HCT116 (cell line): ENCODE measurements at regions not wholly inside any gene's neighbourhood (a gene's known extent, or its start where the extent isn't known, plus 50 kb on each side); places are given as distances from the start of the nearest gene placed in this dataset.

ENCODE experiments used
- ATAC-seq: fragments of 200-7000 bp; cut with Tn5 transposase; 2 replicates; pipeline ENCODE4 v1.9.1; 2020; ENCODE audit warnings: mild to moderate bottlenecking, moderate library complexity
- BruUV-seq: library from RNA; stranded (reverse); fragments of 400-500 nt; replicated peaks from 2 replicates; lab custom pipeline; 2021; lab: Mats Ljungman, UMichigan
- CTCF ChIA-PET: fragments of 300-600 bp; sonication (Branson Sonifier 250); formaldehyde crosslinking; loops from one replicate; lab custom pipeline; 2021; ENCODE audit warnings: antibody characterized with exemption; lab: Charles Lee
- POLR2A ChIA-PET: fragments of 300-600, 350-600 bp; sonication (Branson Sonifier 250); formaldehyde crosslinking; loops from one replicate; lab custom pipeline; 2021; ENCODE audit warnings: antibody characterized with exemption; lab: Charles Lee
- RAD21 ChIA-PET, 2 experiments: fragments of 300-600 bp; sonication (Branson Sonifier 250); formaldehyde crosslinking; loops; one replicate each; lab custom pipeline; 2023; ENCODE audit warnings: low total read pairs in 2 of 2; ENCODE audit not compliant: uncharacterized antibody in 2 of 2, unreplicated experiment in 2 of 2, low non-redundant PET in 1 of 2; lab: Charles Lee
- DNase-seq: peaks from one replicate; pipeline ENCODE4 v3.0.0-alpha.2; 2010; ENCODE audit warnings: low read depth, low spot score
- H2AFZ ChIP-seq: fragments of 200-600 bp; shearing (Covaris generic), sonication (generic); 2 replicates; pipeline ENCODE4 v1.6.1; 2017; ENCODE audit warnings: low read depth, mixed run types, mixed read lengths, antibody characterized with exemption, low read length; ENCODE audit not compliant: poor library complexity, severe bottlenecking
- H3K27ac ChIP-seq: 2 replicates; pipeline ENCODE4 v1.5.1; 2012; ENCODE audit warnings: low read depth, low read length
- H3K27me3 ChIP-seq: fragments of 200-600 bp; sonication (generic); 2 replicates; pipeline ENCODE4 v1.6.1; 2016; ENCODE audit warnings: mixed run types, low read length, mixed read lengths; ENCODE audit not compliant: insufficient read depth
- H3K36me3 ChIP-seq, 2 experiments: fragments of 200-500 bp in 1 of 2; fragments of 200-600 bp in 1 of 2; sonication (Bioruptor generic) in 1 of 2; sonication (generic) in 1 of 2; 2 replicates each; pipeline versions ENCODE4 v1.5.1 to v1.6.1; 2014 to 2016; ENCODE audit warnings: low read length in 2 of 2, inconsistent platforms in 1 of 2, mixed read lengths in 1 of 2, mixed run types in 1 of 2; ENCODE audit not compliant: insufficient read depth in 2 of 2, control insufficient read depth in 1 of 2
- H3K4me1 ChIP-seq, 2 experiments: fragments of 200-600 bp in 1 of 2; sonication (generic) in 1 of 2; 2 replicates each; pipeline versions ENCODE4 v1.5.1 to v1.6.1; 2012 to 2017; ENCODE audit warnings: low read length in 2 of 2, inconsistent platforms in 1 of 2, mild to moderate bottlenecking in 1 of 2, mixed read lengths in 1 of 2, mixed run types in 1 of 2, moderate library complexity in 1 of 2; ENCODE audit not compliant: insufficient read depth in 2 of 2, control insufficient read depth in 1 of 2
- H3K4me2 ChIP-seq: fragments of 200-600 bp; sonication (generic); 2 replicates; pipeline ENCODE4 v1.6.1; 2017; ENCODE audit warnings: mixed run types, low read length, mixed read lengths
- H3K4me3 ChIP-seq, 2 experiments: fragments of 200-600 bp in 1 of 2; sonication (generic) in 1 of 2; replicated peaks in 1 of 2; 2 replicates each; pipeline ENCODE4 v1.5.1; 2011 to 2016; ENCODE audit warnings: low read length in 2 of 2, control low read depth in 1 of 2, low read depth in 1 of 2, mild to moderate bottlenecking in 1 of 2, mixed read lengths in 1 of 2, mixed run types in 1 of 2
- H3K79me2 ChIP-seq: fragments of 200-600 bp; sonication (generic); 2 replicates; pipeline ENCODE4 v1.6.1; 2017; ENCODE audit warnings: mild to moderate bottlenecking, mixed run types, low read length, moderate library complexity, mixed read lengths; ENCODE audit not compliant: insufficient read depth
- H3K9ac ChIP-seq: fragments of 200-600 bp; sonication (generic); 2 replicates; pipeline ENCODE4 v1.6.1; 2016; ENCODE audit warnings: low read length, mixed read lengths
- H3K9me2 ChIP-seq: fragments of 200-600 bp; sonication (generic), shearing (Covaris generic); 2 replicates; pipeline ENCODE4 v1.6.1; 2017; ENCODE audit warnings: mixed run types, mild to moderate bottlenecking, moderate library complexity; ENCODE audit not compliant: insufficient read depth
- H3K9me3 ChIP-seq, 2 experiments: fragments of 200-500 bp in 1 of 2; fragments of 200-600 bp in 1 of 2; sonication (Bioruptor generic) in 1 of 2; sonication (generic) in 1 of 2; 2 replicates each; pipeline ENCODE4 v1.6.1; 2014 to 2017; ENCODE audit warnings: low read length in 2 of 2, mixed read lengths in 2 of 2, inconsistent platforms in 1 of 2, low read depth in 1 of 2, mild to moderate bottlenecking in 1 of 2, mixed run types in 1 of 2, moderate library complexity in 1 of 2; ENCODE audit not compliant: control insufficient read depth in 1 of 2, insufficient read depth in 1 of 2
- H4K20me1 ChIP-seq: fragments of 200-600 bp; sonication (generic), shearing (Covaris generic); 2 replicates; pipeline ENCODE4 v1.6.1; 2017; ENCODE audit warnings: mixed run types, mild to moderate bottlenecking, moderate library complexity; ENCODE audit not compliant: insufficient read depth
- CBX3 ChIP-seq: IDR thresholded peaks from 2 replicates; pipeline ENCODE4 v1.6.1; 2012; ENCODE audit warnings: low read depth
- CEBPB ChIP-seq: IDR thresholded peaks from 2 replicates; pipeline ENCODE4 v1.6.1; 2012; ENCODE audit warnings: low read depth
- CTCF ChIP-seq, 3 experiments: fragments of 200-600 bp in 1 of 3; sonication (generic) in 1 of 3; IDR thresholded peaks in 2 of 3; conservative IDR thresholded peaks in 1 of 3; 2 replicates each; pipeline ENCODE4 v1.5.1; 2012 to 2017; ENCODE audit warnings: low read depth in 2 of 3, low read length in 2 of 3, antibody characterized with exemption in 1 of 3, borderline replicate concordance in 1 of 3, control low read depth in 1 of 3, mild to moderate bottlenecking in 1 of 3, mixed read lengths in 1 of 3, mixed run types in 1 of 3, moderate library complexity in 1 of 3; ENCODE audit not compliant: insufficient read depth in 1 of 3
- EZH2 ChIP-seq: fragments of 200-600 bp; sonication (generic); IDR thresholded peaks from 2 replicates; pipeline ENCODE4 v1.6.1; 2017; ENCODE audit warnings: antibody characterized with exemption, mixed run types
- POLR2AphosphoS5 ChIP-seq: IDR thresholded peaks from 2 replicates; pipeline ENCODE4 v1.6.1; 2011; ENCODE audit warnings: mild to moderate bottlenecking, low read depth, low read length, moderate library complexity
- SP1 ChIP-seq: IDR thresholded peaks from 2 replicates; pipeline ENCODE4 v1.6.1; 2012; ENCODE audit warnings: low read depth
- SRF ChIP-seq: IDR thresholded peaks from 2 replicates; pipeline ENCODE4 v1.6.1; 2012; ENCODE audit warnings: low read depth
- TCF7L2 ChIP-seq: IDR thresholded peaks from 2 replicates; pipeline ENCODE4 v1.7.0; 2011; ENCODE audit warnings: borderline replicate concordance, inconsistent platforms; ENCODE audit not compliant: insufficient read depth, insufficient read length; ENCODE audit errors: extremely low read depth
- ZFX ChIP-seq: fragments of 450-650 bp; IDR thresholded peaks from 2 replicates; pipeline ENCODE4 v1.6.1; 2017
- intact Hi-C: fragments of 100-400 bp; cut with micrococcal nuclease; formaldehyde crosslinking; loops from 2 replicates; pipeline ENCODE4 v1.10.0; 2022

GRCh38 chr9:135240871-135241311 is 153.4 kb downstream of the OLFM1 start:
- Histone ChIP-seq H3K4me3 (no peak overlapping the region), H3K4me1 (no peaks in the 10 kb centered on the region), H3K9me2 (no peaks in the 10 kb centered on the region), H3K36me3 (no peaks in the 10 kb centered on the region), H3K9me3 (no peaks in the 10 kb centered on the region), H4K20me1 (no peaks in the 10 kb centered on the region), H3K4me2 (no peak overlapping the region), H3K9ac (no peak overlapping the region), H3K27me3 (peaks cover 9% of the 10 kb centered on the region), H3K27ac (no peak overlapping the region), H2AFZ (no peak overlapping the region), H3K79me2 (no peaks in the 10 kb centered on the region)
- intact Hi-C loops = no loop called here
- BruUV-seq = no TSS peak
- ChIA-PET RAD21 (no interaction called here), CTCF (no interaction called here), POLR2A (no interaction called here)
- TF ChIP-seq CTCF (IDR thresholded peaks at IDR 0.05 in 2 of 3, conservative IDR thresholded peaks at IDR 0.05 in 1 of 3; ENCODE audit: borderline replicate concordance in 1 of 3, insufficient read depth in 1 of 3, low read depth in 2 of 3, low read length in 2 of 3) (no peak), EZH2 (no peak), CEBPB (no peak), POLR2AphosphoS5 (no peak), TCF7L2 (no peak), ZFX (no peak), SP1 (no peak), SRF (no peak), CBX3 (no peak)
- ATAC-seq (no peak), DNase-seq (no peak)
